PFSK-1 (cell line): ENCODE measurements at regions not wholly inside any gene's neighbourhood (a gene's known extent, or its start where the extent isn't known, plus 50 kb on each side); places are given as distances from the start of the nearest gene placed in this dataset.

Experiments used
- POLR2AphosphoS5 ChIP-seq: IDR thresholded peaks from 2 replicates; pipeline ENCODE4 v1.6.1; 2012; ENCODE audit warnings: low read depth, mild to moderate bottlenecking, control low read depth, low read length, moderate library complexity
- SIN3A ChIP-seq: IDR thresholded peaks from 2 replicates; pipeline ENCODE4 v1.6.1; 2012; ENCODE audit warnings: mild to moderate bottlenecking, low read length, moderate library complexity, borderline replicate concordance; ENCODE audit not compliant: insufficient read depth
- TAF1 ChIP-seq: IDR thresholded peaks from 2 replicates; pipeline ENCODE4 v1.6.1; 2012; ENCODE audit warnings: low read length, control low read depth, borderline replicate concordance; ENCODE audit not compliant: insufficient read depth
- TF ChIP-seq, protein P1 (sequence below), 2 experiments: IDR thresholded peaks; 2 replicates each; pipeline versions ENCODE4 v1.6.1 to v1.8.0; 2011 to 2012; ENCODE audit warnings: low read depth in 2 of 2, low read length in 2 of 2, control low read depth in 1 of 2, inconsistent platforms in 1 of 2, mild to moderate bottlenecking in 1 of 2, moderate library complexity in 1 of 2; ENCODE audit not compliant: insufficient read depth in 1 of 2

- TF ChIP-seq SIN3A, result no peak
- TF ChIP-seq, protein P1, sequence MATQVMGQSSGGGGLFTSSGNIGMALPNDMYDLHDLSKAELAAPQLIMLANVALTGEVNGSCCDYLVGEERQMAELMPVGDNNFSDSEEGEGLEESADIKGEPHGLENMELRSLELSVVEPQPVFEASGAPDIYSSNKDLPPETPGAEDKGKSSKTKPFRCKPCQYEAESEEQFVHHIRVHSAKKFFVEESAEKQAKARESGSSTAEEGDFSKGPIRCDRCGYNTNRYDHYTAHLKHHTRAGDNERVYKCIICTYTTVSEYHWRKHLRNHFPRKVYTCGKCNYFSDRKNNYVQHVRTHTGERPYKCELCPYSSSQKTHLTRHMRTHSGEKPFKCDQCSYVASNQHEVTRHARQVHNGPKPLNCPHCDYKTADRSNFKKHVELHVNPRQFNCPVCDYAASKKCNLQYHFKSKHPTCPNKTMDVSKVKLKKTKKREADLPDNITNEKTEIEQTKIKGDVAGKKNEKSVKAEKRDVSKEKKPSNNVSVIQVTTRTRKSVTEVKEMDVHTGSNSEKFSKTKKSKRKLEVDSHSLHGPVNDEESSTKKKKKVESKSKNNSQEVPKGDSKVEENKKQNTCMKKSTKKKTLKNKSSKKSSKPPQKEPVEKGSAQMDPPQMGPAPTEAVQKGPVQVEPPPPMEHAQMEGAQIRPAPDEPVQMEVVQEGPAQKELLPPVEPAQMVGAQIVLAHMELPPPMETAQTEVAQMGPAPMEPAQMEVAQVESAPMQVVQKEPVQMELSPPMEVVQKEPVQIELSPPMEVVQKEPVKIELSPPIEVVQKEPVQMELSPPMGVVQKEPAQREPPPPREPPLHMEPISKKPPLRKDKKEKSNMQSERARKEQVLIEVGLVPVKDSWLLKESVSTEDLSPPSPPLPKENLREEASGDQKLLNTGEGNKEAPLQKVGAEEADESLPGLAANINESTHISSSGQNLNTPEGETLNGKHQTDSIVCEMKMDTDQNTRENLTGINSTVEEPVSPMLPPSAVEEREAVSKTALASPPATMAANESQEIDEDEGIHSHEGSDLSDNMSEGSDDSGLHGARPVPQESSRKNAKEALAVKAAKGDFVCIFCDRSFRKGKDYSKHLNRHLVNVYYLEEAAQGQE (IDR thresholded peaks at IDR 0.05; ENCODE audit: insufficient read depth in 1 of 2, low read depth in 2 of 2, low read length in 2 of 2), result no peak
- TF ChIP-seq TAF1, result no peak
- TF ChIP-seq POLR2AphosphoS5, result no peak
These were observed 341.7 kb upstream of the KCNH8 start for GRCh38 chr3:18806633-18807032.
